ENCODE measurements at regions not wholly inside any gene's neighbourhood (a gene's known extent, or its start where the extent isn't known, plus 50 kb on each side); places are given as distances from the start of the nearest gene placed in this dataset.

- DNase-seq (ENCODE audit: low read depth), result no peak
Observed at GRCh38 chr16:82567175-82567574, 59.6 kb upstream of the CDH13 start.

- no peak for DNase-seq (ENCODE audit: low read depth)
Observed at GRCh38 chr16:82563401-82563800, 63.4 kb upstream of the CDH13 start.

- no peak for DNase-seq (ENCODE audit: low read depth)
Observed at GRCh38 chr16:82562183-82562683, 64.5 kb upstream of the CDH13 start.

GRCh38 chr16:82560805-82561325 is 65.9 kb upstream of the CDH13 start:
- DNase-seq (ENCODE audit: low read depth), result no peak

GRCh38 chr16:82544378-82545160 is 82.2 kb upstream of the CDH13 start:
- no peak for DNase-seq (ENCODE audit: low read depth)

- no peak for DNase-seq (ENCODE audit: low read depth)
Observed at GRCh38 chr16:82542714-82543113, 84.1 kb upstream of the CDH13 start.

- DNase-seq (ENCODE audit: low read depth), result no peak
Observed at GRCh38 chr16:82541103-82541502, 85.7 kb upstream of the CDH13 start.

- DNase-seq (ENCODE audit: low read depth), result no peak
Observed at GRCh38 chr16:82535764-82536163, 91.0 kb upstream of the CDH13 start.

GRCh38 chr16:82535262-82535661 is 91.5 kb upstream of the CDH13 start:
- DNase-seq (ENCODE audit: low read depth), result no peak

GRCh38 chr16:82533189-82533588 is 93.6 kb upstream of the CDH13 start:
- DNase-seq (ENCODE audit: low read depth), result no peak

- DNase-seq (ENCODE audit: low read depth), result no peak
Observed at GRCh38 chr16:82530883-82531282, 95.9 kb upstream of the CDH13 start.

- DNase-seq (ENCODE audit: low read depth), result no peak
Observed at GRCh38 chr16:82527101-82527500, 99.7 kb upstream of the CDH13 start.

- DNase-seq (ENCODE audit: low read depth), result no peak
Observed at GRCh38 chr16:82524976-82525375, 101.8 kb upstream of the CDH13 start.

- DNase-seq (ENCODE audit: low read depth), result no peak
Observed at GRCh38 chr16:82523815-82524214, 103.0 kb upstream of the CDH13 start.

GRCh38 chr16:82522026-82522425 is 104.7 kb upstream of the CDH13 start:
- DNase-seq (ENCODE audit: low read depth), result no peak

- DNase-seq (ENCODE audit: low read depth), result no peak
Observed at GRCh38 chr16:82518811-82519210, 108.0 kb upstream of the CDH13 start.

- no peak for DNase-seq (ENCODE audit: low read depth)
Observed at GRCh38 chr16:82514262-82514661, 112.5 kb upstream of the CDH13 start.

- no peak for DNase-seq (ENCODE audit: low read depth)
Observed at GRCh38 chr16:82510789-82511305, 115.9 kb upstream of the CDH13 start.

GRCh38 chr16:82509691-82510430 is 116.9 kb upstream of the CDH13 start:
- DNase-seq (ENCODE audit: low read depth), result no peak

- no peak for DNase-seq (ENCODE audit: low read depth)
Observed at GRCh38 chr16:82506692-82507670, 119.8 kb upstream of the CDH13 start.

- no peak for DNase-seq (ENCODE audit: low read depth)
Observed at GRCh38 chr16:82504836-82505235, 121.9 kb upstream of the CDH13 start.

GRCh38 chr16:82499302-82499701 is 127.5 kb upstream of the CDH13 start:
- DNase-seq (ENCODE audit: low read depth), result no peak
